ENCODE measurements at regions not wholly inside any gene's neighbourhood (a gene's known extent, or its start where the extent isn't known, plus 50 kb on each side); places are given as distances from the start of the nearest gene placed in this dataset.
A peak's percentile ranks its signal among the peaks of the same experiment; 100 is the strongest.

GRCh38 chr5:77948476-77948875 lies 172.3 kb upstream of the TBCA start:
- Mint-ChIP-seq H3K4me1 (ENCODE audit: low read depth) (no peaks in the 10 kb centered on the region), H3K4me3 (no peak overlapping the region), H3K9me3 (no peaks in the 10 kb centered on the region), H3K27me3 (ENCODE audit: low read depth) (peaks cover 14% of the 10 kb centered on the region), H3K36me3 (ENCODE audit: low read depth) (no peaks in the 10 kb centered on the region), H3K27ac (no peak overlapping the region)
- CTCF ChIA-PET, result no interaction called here
- intact Hi-C loops (cut with micrococcal nuclease), result no loop called here
- DNase-seq, result no peak

- H3K27ac Mint-ChIP-seq, result no peak overlapping the region
- H3K4me3 Mint-ChIP-seq, result no peak overlapping the region
- H3K4me1 Mint-ChIP-seq (ENCODE audit: low read depth), result no peaks in the 10 kb centered on the region
These were observed 170.9 kb upstream of the TBCA start for GRCh38 chr5:77947041-77947428.

GRCh38 chr5:77946381-77947040 lies 170.4 kb upstream of the TBCA start:
- Mint-ChIP-seq H3K36me3 (ENCODE audit: low read depth) (no peaks in the 10 kb centered on the region), H3K27ac (no peak overlapping the region), H3K4me3 (no peak overlapping the region), H3K9me3 (no peaks in the 10 kb centered on the region), H3K4me1 (ENCODE audit: low read depth) (no peaks in the 10 kb centered on the region), H3K27me3 (ENCODE audit: low read depth) (peaks cover 19% of the 10 kb centered on the region)
- intact Hi-C loops (cut with micrococcal nuclease), result no loop called here
- CTCF ChIA-PET, result interaction anchor here (0.9 kb wide), 1 partner anchor 13 kb away, joined by 3 read pairs; no protein-coding TSS in a partner anchor
- no peak for DNase-seq

More at GRCh38 chr5:77947041-77947428, 170.9 kb upstream of the TBCA start:
- peaks cover 20% of the 10 kb centered on the region for H3K27me3 Mint-ChIP-seq (ENCODE audit: low read depth)
- DNase-seq, result no peak
- no peaks in the 10 kb centered on the region for H3K36me3 Mint-ChIP-seq (ENCODE audit: low read depth)
- H3K9me3 Mint-ChIP-seq, result no peaks in the 10 kb centered on the region
- intact Hi-C loops (cut with micrococcal nuclease), result no loop called here
- CTCF ChIA-PET, result interaction anchor here (0.9 kb wide), 1 partner anchor 14 kb away, joined by 3 read pairs; no protein-coding TSS in a partner anchor

GRCh38 chr5:77945874-77946273 lies 169.7 kb upstream of the TBCA start:
- no peak overlapping the region for H3K4me3 Mint-ChIP-seq
- H3K27me3 Mint-ChIP-seq (ENCODE audit: low read depth), result peaks cover 22% of the 10 kb centered on the region
- no peaks in the 10 kb centered on the region for H3K9me3 Mint-ChIP-seq
- H3K4me1 Mint-ChIP-seq (ENCODE audit: low read depth), result no peaks in the 10 kb centered on the region
- no peaks in the 10 kb centered on the region for H3K36me3 Mint-ChIP-seq (ENCODE audit: low read depth)
- no peak for DNase-seq
- CTCF ChIA-PET, result interaction anchor here (0.9 kb wide), 1 partner anchor 13 kb away, joined by 3 read pairs; no protein-coding TSS in a partner anchor
- intact Hi-C loops (cut with micrococcal nuclease), result no loop called here
- H3K27ac Mint-ChIP-seq, result no peak overlapping the region

- peaks cover 1% of the 10 kb centered on the region for H3K36me3 Mint-ChIP-seq (ENCODE audit: low read depth)
- intact Hi-C loops (cut with micrococcal nuclease), result no loop called here
- no peak overlapping the region for H3K4me3 Mint-ChIP-seq
- H3K27me3 Mint-ChIP-seq (ENCODE audit: low read depth), result peaks cover 22% of the 10 kb centered on the region
- peaks cover 1% of the 10 kb centered on the region for H3K9me3 Mint-ChIP-seq
- CTCF ChIA-PET, result no interaction called here
- H3K27ac Mint-ChIP-seq, result no peak overlapping the region
- H3K4me1 Mint-ChIP-seq (ENCODE audit: low read depth), result no peaks in the 10 kb centered on the region
- DNase-seq, result no peak
These were observed 168.7 kb upstream of the TBCA start for GRCh38 chr5:77944757-77945340.

GRCh38 chr5:77943851-77944250 lies 167.7 kb upstream of the TBCA start:
- CTCF ChIA-PET, result no interaction called here
- H3K9me3 Mint-ChIP-seq, result peaks cover 1% of the 10 kb centered on the region
- no peak for DNase-seq
- peaks cover 1% of the 10 kb centered on the region for H3K36me3 Mint-ChIP-seq (ENCODE audit: low read depth)
- H3K27me3 Mint-ChIP-seq (ENCODE audit: low read depth), result peaks cover 22% of the 10 kb centered on the region
- no peaks in the 10 kb centered on the region for H3K4me1 Mint-ChIP-seq (ENCODE audit: low read depth)
- intact Hi-C loops (cut with micrococcal nuclease), result no loop called here
- H3K27ac Mint-ChIP-seq, result no peak overlapping the region
- H3K4me3 Mint-ChIP-seq, result no peak overlapping the region

- intact Hi-C loops (cut with micrococcal nuclease), result no loop called here
- DNase-seq, result no peak
- CTCF ChIA-PET, result interaction anchor here (0.6 to 0.7 kb wide), 3 partner anchors 9 to 27 kb away, joined by 3 to 4 read pairs (median 4); no protein-coding TSS in a partner anchor
- peaks cover 1% of the 10 kb centered on the region for H3K9me3 Mint-ChIP-seq
- peaks cover under 1% of the 10 kb centered on the region for H3K4me1 Mint-ChIP-seq (ENCODE audit: low read depth)
- H3K36me3 Mint-ChIP-seq (ENCODE audit: low read depth), result peaks cover 1% of the 10 kb centered on the region
- H3K27ac Mint-ChIP-seq, result no peak overlapping the region
- H3K27me3 Mint-ChIP-seq (ENCODE audit: low read depth), result peaks cover 21% of the 10 kb centered on the region
- H3K4me3 Mint-ChIP-seq, result no peak overlapping the region
These were observed 166.6 kb upstream of the TBCA start for GRCh38 chr5:77942578-77943239.

- H3K36me3 Mint-ChIP-seq (ENCODE audit: low read depth), result peaks cover 1% of the 10 kb centered on the region
These were observed 161.1 kb upstream of the TBCA start for GRCh38 chr5:77937015-77937908.

GRCh38 chr5:77936365-77936693 lies 160.2 kb upstream of the TBCA start:
- H3K4me1 Mint-ChIP-seq (ENCODE audit: low read depth), result peaks cover 21% of the 10 kb centered on the region
- intact Hi-C loops (cut with micrococcal nuclease), result loop anchor here (1.0 to 2.0 kb wide), 3 partner anchors 11 to 56 kb away; no protein-coding TSS in a partner anchor
- peaks cover 1% of the 10 kb centered on the region for H3K9me3 Mint-ChIP-seq
- H3K4me3 Mint-ChIP-seq, result peak overlapping the region; percentile 30
- H3K27me3 Mint-ChIP-seq (ENCODE audit: low read depth), result peaks cover 4% of the 10 kb centered on the region
- DNase-seq, result no peak
- CTCF ChIA-PET, result no interaction called here
- H3K27ac Mint-ChIP-seq, result peak overlapping the region; percentile 80
- H3K36me3 Mint-ChIP-seq (ENCODE audit: low read depth), result peaks cover 1% of the 10 kb centered on the region

More at GRCh38 chr5:77937015-77937908, 161.1 kb upstream of the TBCA start:
- no peak overlapping the region for H3K4me3 Mint-ChIP-seq
- no peak overlapping the region for H3K27ac Mint-ChIP-seq
- DNase-seq, result no peak
- CTCF ChIA-PET, result no interaction called here
- H3K27me3 Mint-ChIP-seq (ENCODE audit: low read depth), result peaks cover 9% of the 10 kb centered on the region
- H3K9me3 Mint-ChIP-seq, result peaks cover 1% of the 10 kb centered on the region
- intact Hi-C loops (cut with micrococcal nuclease), result loop anchor here (2.0 kb wide), 2 partner anchors 22 to 56 kb away; no protein-coding TSS in a partner anchor
- H3K4me1 Mint-ChIP-seq (ENCODE audit: low read depth), result peaks cover 21% of the 10 kb centered on the region

- H3K36me3 Mint-ChIP-seq (ENCODE audit: low read depth), result peaks cover 1% of the 10 kb centered on the region
- H3K4me1 Mint-ChIP-seq (ENCODE audit: low read depth), result peaks cover 21% of the 10 kb centered on the region
- peak overlapping the region; percentile 80 for H3K27ac Mint-ChIP-seq
- intact Hi-C loops (cut with micrococcal nuclease), result loop anchor here (1.0 to 2.0 kb wide), 3 partner anchors 10 to 55 kb away; no protein-coding TSS in a partner anchor
- CTCF ChIA-PET, result no interaction called here
- peaks cover 3% of the 10 kb centered on the region for H3K27me3 Mint-ChIP-seq (ENCODE audit: low read depth)
- H3K9me3 Mint-ChIP-seq, result peaks cover 1% of the 10 kb centered on the region
- peak; percentile 60 for DNase-seq
- H3K4me3 Mint-ChIP-seq, result peak overlapping the region; percentile 30
These were observed 159.6 kb upstream of the TBCA start for GRCh38 chr5:77935506-77936364.

GRCh38 chr5:77928776-77929300 lies 152.7 kb upstream of the TBCA start:
- peaks cover 11% of the 10 kb centered on the region for H3K27me3 Mint-ChIP-seq (ENCODE audit: low read depth)
- CTCF ChIA-PET, result no interaction called here

More at GRCh38 chr5:77928776-77929300, 152.7 kb upstream of the TBCA start:
- Mint-ChIP-seq H3K4me1 (ENCODE audit: low read depth) (peaks cover 14% of the 10 kb centered on the region), H3K36me3 (ENCODE audit: low read depth) (no peaks in the 10 kb centered on the region), H3K9me3 (peaks cover 2% of the 10 kb centered on the region), H3K4me3 (no peak overlapping the region), H3K27ac (no peak overlapping the region)
- DNase-seq, result no peak
- intact Hi-C loops (cut with micrococcal nuclease), result no loop called here
